A549 (cell line): ENCODE measurements at regions not wholly inside any gene's neighbourhood (a gene's known extent, or its start where the extent isn't known, plus 50 kb on each side); places are given as distances from the start of the nearest gene placed in this dataset.

Experiments
- ATAC-seq, 2 experiments: fragments of 200-7000 bp in 1 of 2; fragments of >200 bp in 1 of 2; cut with Nextera tagmentation in 1 of 2; cut with Tn5 transposase in 1 of 2; 3 replicates each; pipeline versions ENCODE4 v1.8.0 to v1.9.1; 2018 to 2020; ENCODE audit warnings: mild to moderate bottlenecking in 1 of 2, moderate library complexity in 1 of 2
- CTCF ChIA-PET: fragments of 300-600 bp; sonication (Branson Sonifier 250); formaldehyde crosslinking; extraction: SDS; loops from one replicate; lab custom pipeline; 2021; ENCODE audit warnings: antibody characterized with exemption, inconsistent platforms; lab: Yijun Ruan, JAX
- POLR2A ChIA-PET: fragments of 350-600 bp; formaldehyde crosslinking; extraction: SDS; loops from one replicate; lab custom pipeline; 2021; ENCODE audit warnings: antibody characterized with exemption, inconsistent platforms; lab: Yijun Ruan, JAX
- DNase-seq, 2 experiments: peaks; one replicate each; pipeline versions ENCODE4 v3.0.0 to v3.0.0-alpha.2; 2011 to 2016; ENCODE audit warnings: low read depth in 1 of 2, low spot score in 1 of 2
- FAIRE-seq: peaks from 2 replicates; lab custom pipeline; 2011; peaks lifted over from hg19 to GRCh38; lab: Jason Lieb, UNC
- H3K27ac ChIP-seq, 2 experiments: fragments of >200 bp; sonication (Bioruptor Twin); formaldehyde crosslinking; 3 replicates each; pipeline ENCODE4 v1.5.1; 2016 to 2017
- H3K4me1 ChIP-seq: fragments of >200 bp; sonication (Bioruptor Twin); formaldehyde crosslinking; 3 replicates; pipeline ENCODE4 v1.6.1; 2016
- H3K4me2 ChIP-seq: fragments of >200 bp; sonication (Bioruptor Twin); formaldehyde crosslinking; 3 replicates; pipeline ENCODE4 v1.6.1; 2016
- H3K4me3 ChIP-seq: fragments of >200 bp; sonication (Bioruptor Twin); formaldehyde crosslinking; 3 replicates; pipeline ENCODE4 v1.5.1; 2016
- H3K9me3 ChIP-seq: fragments of >200 bp; sonication (Bioruptor Twin); formaldehyde crosslinking; 3 replicates; pipeline ENCODE4 v1.6.1; 2016
- CEBPB ChIP-seq, 2 experiments: fragments of >200 bp in 1 of 2; sonication (Bioruptor Twin) in 1 of 2; formaldehyde crosslinking in 1 of 2; IDR thresholded peaks; 2 replicates each; pipeline ENCODE4 v1.6.1; 2012 to 2016
- CHD2 ChIP-seq: fragments of 150-350 bp; IDR thresholded peaks from 2 replicates; pipeline ENCODE4 v1.6.1; 2014; ENCODE audit warnings: low read length; ENCODE audit not compliant: partially characterized antibody
- FOSB ChIP-seq: fragments of 250-450 bp; sonication (Bioruptor Pico); IDR thresholded peaks from 2 replicates; pipeline ENCODE4 v1.5.0; 2020; ENCODE audit warnings: mild to moderate bottlenecking, moderate library complexity
- JUN ChIP-seq, 2 experiments: fragments of >200 bp; sonication (Bioruptor Twin); formaldehyde crosslinking; IDR thresholded peaks; 2 replicates in 1 of 2; 3 replicates in 1 of 2; pipeline ENCODE4 v1.6.1; 2016 to 2017
- PHF8 ChIP-seq: fragments of 200-600 bp; sonication (generic); IDR thresholded peaks from 2 replicates; pipeline ENCODE4 v1.6.1; 2016; ENCODE audit warnings: low read depth, mild to moderate bottlenecking, antibody characterized with exemption, moderate library complexity, borderline replicate concordance
- RAD21 ChIP-seq, 2 experiments: fragments of >200 bp in 1 of 2; sonication (Bioruptor Twin) in 1 of 2; formaldehyde crosslinking in 1 of 2; IDR thresholded peaks in 1 of 2; conservative IDR thresholded peaks in 1 of 2; 2 replicates in 1 of 2; 3 replicates in 1 of 2; pipeline ENCODE4 v1.6.1; 2012 to 2018; ENCODE audit warnings: inconsistent platforms in 1 of 2
- SMC3 ChIP-seq: fragments of >200 bp; sonication (Bioruptor Twin); formaldehyde crosslinking; IDR thresholded peaks from 3 replicates; pipeline ENCODE4 v1.6.1; 2018; ENCODE audit warnings: inconsistent platforms
- WGBS: methylation state at CpG from one replicate; pipeline ENCODE4 v1.1.6; 2017; ENCODE audit errors: missing lambda C conversion rate; 5-methylcytosine and 5-hydroxymethylcytosine counted together
- TF ChIP-seq, protein P1 (sequence below): IDR thresholded peaks from 2 replicates; pipeline ENCODE4 v1.6.1; 2012
- TF ChIP-seq, protein P2 (sequence below): fragments of 200-600 bp; sonication (generic); IDR thresholded peaks from 2 replicates; pipeline ENCODE4 v1.6.1; 2016; ENCODE audit warnings: antibody characterized with exemption, mild to moderate bottlenecking, moderate library complexity
- TF ChIP-seq, protein P3 (sequence below): fragments of >200 bp; sonication (Bioruptor Twin); formaldehyde crosslinking; IDR thresholded peaks from 3 replicates; pipeline ENCODE4 v1.6.1; 2016
- TF ChIP-seq, protein P4 (sequence below): fragments of 250-450 bp; sonication (Bioruptor Pico); IDR thresholded peaks from 2 replicates; pipeline ENCODE4 v1.5.0; 2021; ENCODE audit warnings: mild to moderate bottlenecking, moderate library complexity, borderline replicate concordance
- TF ChIP-seq, protein P5 (sequence below): fragments of >200 bp; sonication (Bioruptor Twin); formaldehyde crosslinking; IDR thresholded peaks from 3 replicates; pipeline ENCODE4 v1.5.1; 2016

DNA sequence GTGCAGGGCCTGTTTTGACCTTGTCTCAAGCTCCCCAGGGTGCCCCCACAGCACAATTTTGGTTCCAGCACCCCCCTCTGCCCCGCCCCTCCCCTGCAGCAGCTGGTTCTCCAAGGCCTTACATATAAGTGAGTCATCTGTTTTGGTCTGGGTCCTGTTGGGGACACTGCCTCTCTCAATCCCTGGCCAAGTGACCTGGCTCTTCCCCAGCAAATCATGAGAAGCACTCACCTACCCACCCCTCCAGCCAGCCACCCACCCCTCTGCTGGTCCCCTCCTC, 90.5 kb downstream of the INHBB start:
- no peak for FAIRE-seq
- Histone ChIP-seq H3K4me3 (no peak overlapping the region), H3K4me1 (peaks cover 15% of the 10 kb centered on the region), H3K27ac (peak overlapping the region; percentile 56 to 64), H3K9me3 (no peaks in the 10 kb centered on the region), H3K4me2 (peak overlapping the region; percentile 19; the same call in 1 of the 3 replicates)
- ATAC-seq: no peak
- CTCF ChIA-PET: interaction anchor here (0.6 to 2.1 kb wide), 4 partner anchors 10 to 93 kb away, joined by 3 to 5 read pairs (median 4); no protein-coding TSS in a partner anchor
- POLR2A ChIA-PET: no interaction called here
- no CpG with 5 or more reads among the region's 1 CpG for WGBS
- no peak for DNase-seq
- TF ChIP-seq, protein P1, sequence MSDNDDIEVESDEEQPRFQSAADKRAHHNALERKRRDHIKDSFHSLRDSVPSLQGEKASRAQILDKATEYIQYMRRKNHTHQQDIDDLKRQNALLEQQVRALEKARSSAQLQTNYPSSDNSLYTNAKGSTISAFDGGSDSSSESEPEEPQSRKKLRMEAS: no peak
- TF ChIP-seq, protein P2, sequence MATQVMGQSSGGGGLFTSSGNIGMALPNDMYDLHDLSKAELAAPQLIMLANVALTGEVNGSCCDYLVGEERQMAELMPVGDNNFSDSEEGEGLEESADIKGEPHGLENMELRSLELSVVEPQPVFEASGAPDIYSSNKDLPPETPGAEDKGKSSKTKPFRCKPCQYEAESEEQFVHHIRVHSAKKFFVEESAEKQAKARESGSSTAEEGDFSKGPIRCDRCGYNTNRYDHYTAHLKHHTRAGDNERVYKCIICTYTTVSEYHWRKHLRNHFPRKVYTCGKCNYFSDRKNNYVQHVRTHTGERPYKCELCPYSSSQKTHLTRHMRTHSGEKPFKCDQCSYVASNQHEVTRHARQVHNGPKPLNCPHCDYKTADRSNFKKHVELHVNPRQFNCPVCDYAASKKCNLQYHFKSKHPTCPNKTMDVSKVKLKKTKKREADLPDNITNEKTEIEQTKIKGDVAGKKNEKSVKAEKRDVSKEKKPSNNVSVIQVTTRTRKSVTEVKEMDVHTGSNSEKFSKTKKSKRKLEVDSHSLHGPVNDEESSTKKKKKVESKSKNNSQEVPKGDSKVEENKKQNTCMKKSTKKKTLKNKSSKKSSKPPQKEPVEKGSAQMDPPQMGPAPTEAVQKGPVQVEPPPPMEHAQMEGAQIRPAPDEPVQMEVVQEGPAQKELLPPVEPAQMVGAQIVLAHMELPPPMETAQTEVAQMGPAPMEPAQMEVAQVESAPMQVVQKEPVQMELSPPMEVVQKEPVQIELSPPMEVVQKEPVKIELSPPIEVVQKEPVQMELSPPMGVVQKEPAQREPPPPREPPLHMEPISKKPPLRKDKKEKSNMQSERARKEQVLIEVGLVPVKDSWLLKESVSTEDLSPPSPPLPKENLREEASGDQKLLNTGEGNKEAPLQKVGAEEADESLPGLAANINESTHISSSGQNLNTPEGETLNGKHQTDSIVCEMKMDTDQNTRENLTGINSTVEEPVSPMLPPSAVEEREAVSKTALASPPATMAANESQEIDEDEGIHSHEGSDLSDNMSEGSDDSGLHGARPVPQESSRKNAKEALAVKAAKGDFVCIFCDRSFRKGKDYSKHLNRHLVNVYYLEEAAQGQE: no peak
- TF ChIP-seq JUN (IDR thresholded peaks at IDR 0.05): no peak
- no peak for TF ChIP-seq CHD2
- TF ChIP-seq, protein P3, sequence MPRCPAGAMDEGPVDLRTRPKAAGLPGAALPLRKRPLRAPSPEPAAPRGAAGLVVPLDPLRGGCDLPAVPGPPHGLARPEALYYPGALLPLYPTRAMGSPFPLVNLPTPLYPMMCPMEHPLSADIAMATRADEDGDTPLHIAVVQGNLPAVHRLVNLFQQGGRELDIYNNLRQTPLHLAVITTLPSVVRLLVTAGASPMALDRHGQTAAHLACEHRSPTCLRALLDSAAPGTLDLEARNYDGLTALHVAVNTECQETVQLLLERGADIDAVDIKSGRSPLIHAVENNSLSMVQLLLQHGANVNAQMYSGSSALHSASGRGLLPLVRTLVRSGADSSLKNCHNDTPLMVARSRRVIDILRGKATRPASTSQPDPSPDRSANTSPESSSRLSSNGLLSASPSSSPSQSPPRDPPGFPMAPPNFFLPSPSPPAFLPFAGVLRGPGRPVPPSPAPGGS: no peak
- no peak for TF ChIP-seq PHF8
- TF ChIP-seq, protein P4, sequence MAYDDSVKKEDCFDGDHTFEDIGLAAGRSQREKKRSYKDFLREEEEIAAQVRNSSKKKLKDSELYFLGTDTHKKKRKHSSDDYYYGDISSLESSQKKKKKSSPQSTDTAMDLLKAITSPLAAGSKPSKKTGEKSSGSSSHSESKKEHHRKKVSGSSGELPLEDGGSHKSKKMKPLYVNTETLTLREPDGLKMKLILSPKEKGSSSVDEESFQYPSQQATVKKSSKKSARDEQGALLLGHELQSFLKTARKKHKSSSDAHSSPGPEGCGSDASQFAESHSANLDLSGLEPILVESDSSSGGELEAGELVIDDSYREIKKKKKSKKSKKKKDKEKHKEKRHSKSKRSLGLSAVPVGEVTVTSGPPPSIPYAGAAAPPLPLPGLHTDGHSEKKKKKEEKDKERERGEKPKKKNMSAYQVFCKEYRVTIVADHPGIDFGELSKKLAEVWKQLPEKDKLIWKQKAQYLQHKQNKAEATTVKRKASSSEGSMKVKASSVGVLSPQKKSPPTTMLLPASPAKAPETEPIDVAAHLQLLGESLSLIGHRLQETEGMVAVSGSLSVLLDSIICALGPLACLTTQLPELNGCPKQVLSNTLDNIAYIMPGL (CRISPR knock-in tag): no peak

DNA sequence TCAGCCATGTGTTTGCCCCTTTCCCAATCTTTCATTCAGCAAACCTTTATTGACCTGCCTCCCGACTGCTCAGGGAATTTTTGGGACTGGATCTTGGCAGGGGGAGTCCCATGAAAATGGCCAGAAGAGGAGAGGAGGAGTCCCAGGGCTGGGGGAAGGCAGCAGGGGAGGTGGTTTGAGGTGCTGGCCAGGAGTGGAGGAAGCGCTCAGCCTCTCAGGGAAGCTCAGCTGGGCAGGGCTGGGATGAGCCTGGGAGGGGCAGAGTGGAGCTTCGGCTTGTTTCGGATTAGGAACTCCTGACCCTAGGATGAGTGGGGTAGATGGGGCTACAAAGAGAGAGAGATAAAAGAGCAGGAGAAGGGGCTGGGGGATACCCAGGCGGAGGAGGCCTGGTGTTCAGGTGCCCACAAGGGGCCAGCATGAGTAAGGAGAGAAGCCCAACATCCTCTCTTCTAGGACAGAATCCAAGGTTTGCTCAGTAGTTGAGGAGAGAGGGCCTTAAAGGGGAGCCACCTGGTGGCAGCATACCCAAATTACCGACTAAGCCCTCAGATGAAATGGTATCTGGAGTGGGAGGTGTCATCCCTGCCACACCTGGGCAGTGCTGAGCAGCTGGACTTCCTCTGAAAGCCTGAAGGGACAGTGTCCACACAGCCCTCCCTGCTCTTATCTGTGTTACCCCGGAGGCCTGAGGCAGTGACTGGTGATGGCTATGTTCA, 91.1 kb downstream of the INHBB start:
- H3K4me1 ChIP-seq: peaks cover 15% of the 10 kb centered on the region
- H3K4me3 ChIP-seq: no peak overlapping the region
- H3K4me2 ChIP-seq: peak overlapping the region; percentile 19; the same call in 2 of the 3 replicates
- CTCF ChIA-PET: interaction anchor here (0.6 to 2.5 kb wide), 5 partner anchors 9 to 94 kb away, joined by 3 to 9 read pairs (median 4); no protein-coding TSS in a partner anchor
- H3K9me3 ChIP-seq: no peaks in the 10 kb centered on the region
- POLR2A ChIA-PET: no interaction called here
- DNase-seq: peak; percentile 72 to 83
- H3K27ac ChIP-seq: peak overlapping the region; percentile 56 to 64
- WGBS: 73% methylated on average over 7 of the region's 7 CpGs
- peak; percentile 73 for TF ChIP-seq RAD21 (conservative IDR thresholded peaks at IDR 0.05 in 1 of 2, IDR thresholded peaks at IDR 0.05 in 1 of 2)
- TF ChIP-seq CEBPB (IDR thresholded peaks at IDR 0.05): no peak
- TF ChIP-seq SMC3: peak; percentile 87
- no peak for TF ChIP-seq FOSB (CRISPR knock-in tag)
- TF ChIP-seq, protein P5, sequence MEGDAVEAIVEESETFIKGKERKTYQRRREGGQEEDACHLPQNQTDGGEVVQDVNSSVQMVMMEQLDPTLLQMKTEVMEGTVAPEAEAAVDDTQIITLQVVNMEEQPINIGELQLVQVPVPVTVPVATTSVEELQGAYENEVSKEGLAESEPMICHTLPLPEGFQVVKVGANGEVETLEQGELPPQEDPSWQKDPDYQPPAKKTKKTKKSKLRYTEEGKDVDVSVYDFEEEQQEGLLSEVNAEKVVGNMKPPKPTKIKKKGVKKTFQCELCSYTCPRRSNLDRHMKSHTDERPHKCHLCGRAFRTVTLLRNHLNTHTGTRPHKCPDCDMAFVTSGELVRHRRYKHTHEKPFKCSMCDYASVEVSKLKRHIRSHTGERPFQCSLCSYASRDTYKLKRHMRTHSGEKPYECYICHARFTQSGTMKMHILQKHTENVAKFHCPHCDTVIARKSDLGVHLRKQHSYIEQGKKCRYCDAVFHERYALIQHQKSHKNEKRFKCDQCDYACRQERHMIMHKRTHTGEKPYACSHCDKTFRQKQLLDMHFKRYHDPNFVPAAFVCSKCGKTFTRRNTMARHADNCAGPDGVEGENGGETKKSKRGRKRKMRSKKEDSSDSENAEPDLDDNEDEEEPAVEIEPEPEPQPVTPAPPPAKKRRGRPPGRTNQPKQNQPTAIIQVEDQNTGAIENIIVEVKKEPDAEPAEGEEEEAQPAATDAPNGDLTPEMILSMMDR: peak; percentile 69
- ATAC-seq: peak; percentile 67 to 91
- FAIRE-seq: peak; percentile 23
